ENCODE measurements at regions not wholly inside any gene's neighbourhood (a gene's known extent, or its start where the extent isn't known, plus 50 kb on each side); places are given as distances from the start of the nearest gene placed in this dataset.
A peak's percentile ranks its signal among the peaks of the same experiment; 100 is the strongest.

DNA sequence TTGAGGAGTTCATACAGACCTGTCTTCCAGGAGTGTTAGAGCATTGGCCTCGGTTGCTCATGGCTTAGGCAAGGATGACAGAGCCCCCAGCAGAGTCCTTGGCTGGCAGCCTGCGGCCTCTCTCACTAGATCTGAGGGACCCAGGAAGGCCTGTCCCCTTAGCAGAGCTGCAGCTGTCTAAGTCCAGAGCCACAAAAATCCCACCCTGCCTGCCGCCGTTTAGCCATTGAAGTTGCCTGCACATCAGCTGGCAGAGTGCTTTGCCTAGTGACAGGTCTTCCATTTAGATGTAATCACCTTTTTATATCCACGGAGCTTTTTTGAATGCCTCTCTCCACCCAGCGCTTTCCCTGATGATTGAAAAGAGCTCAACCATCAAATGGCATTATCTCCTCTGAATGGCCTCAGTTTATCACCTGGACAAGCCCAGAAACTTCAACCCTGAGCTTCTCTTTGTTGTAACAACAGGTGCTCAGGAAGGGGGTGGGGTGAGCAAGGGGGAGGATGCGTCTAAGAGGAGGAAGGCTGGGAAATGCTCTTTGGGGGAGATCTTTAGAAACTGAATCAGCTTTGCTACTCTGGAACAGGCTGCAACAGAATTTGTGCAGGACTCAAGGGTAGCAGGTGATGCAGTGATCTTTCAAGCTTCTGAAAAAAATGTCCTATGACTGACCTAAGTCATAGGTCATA lies 71.9 kb downstream of the TNP1 start:
- Histone ChIP-seq H3K27ac (no peak overlapping the region), H3K9me3 (no peaks in the 10 kb centered on the region), H3K4me1 (ENCODE audit: insufficient read depth) (peaks cover 15% of the 10 kb centered on the region), H3K27me3 (no peaks in the 10 kb centered on the region), H3K4me3 (no peak overlapping the region), H3K36me3 (no peaks in the 10 kb centered on the region)
- no peak for TF ChIP-seq POLR2A (IDR thresholded peaks at IDR 0.05)
- TF ChIP-seq EP300 (IDR thresholded peaks at IDR 0.05) = no peak
- TF ChIP-seq, protein P1, sequence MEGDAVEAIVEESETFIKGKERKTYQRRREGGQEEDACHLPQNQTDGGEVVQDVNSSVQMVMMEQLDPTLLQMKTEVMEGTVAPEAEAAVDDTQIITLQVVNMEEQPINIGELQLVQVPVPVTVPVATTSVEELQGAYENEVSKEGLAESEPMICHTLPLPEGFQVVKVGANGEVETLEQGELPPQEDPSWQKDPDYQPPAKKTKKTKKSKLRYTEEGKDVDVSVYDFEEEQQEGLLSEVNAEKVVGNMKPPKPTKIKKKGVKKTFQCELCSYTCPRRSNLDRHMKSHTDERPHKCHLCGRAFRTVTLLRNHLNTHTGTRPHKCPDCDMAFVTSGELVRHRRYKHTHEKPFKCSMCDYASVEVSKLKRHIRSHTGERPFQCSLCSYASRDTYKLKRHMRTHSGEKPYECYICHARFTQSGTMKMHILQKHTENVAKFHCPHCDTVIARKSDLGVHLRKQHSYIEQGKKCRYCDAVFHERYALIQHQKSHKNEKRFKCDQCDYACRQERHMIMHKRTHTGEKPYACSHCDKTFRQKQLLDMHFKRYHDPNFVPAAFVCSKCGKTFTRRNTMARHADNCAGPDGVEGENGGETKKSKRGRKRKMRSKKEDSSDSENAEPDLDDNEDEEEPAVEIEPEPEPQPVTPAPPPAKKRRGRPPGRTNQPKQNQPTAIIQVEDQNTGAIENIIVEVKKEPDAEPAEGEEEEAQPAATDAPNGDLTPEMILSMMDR (IDR thresholded peaks at IDR 0.05) = no peak
- WGBS, 3 donors = 88 to 92% (median 90%) methylated on average over 7 of the region's 7 CpGs
- intact Hi-C loops (cut with DNase I) = loop anchor here in 1 of 4 donors (10.0 kb wide), 1 partner anchor 53 kb away; no protein-coding TSS in a partner anchor
- DNase-seq = no peak

DNA sequence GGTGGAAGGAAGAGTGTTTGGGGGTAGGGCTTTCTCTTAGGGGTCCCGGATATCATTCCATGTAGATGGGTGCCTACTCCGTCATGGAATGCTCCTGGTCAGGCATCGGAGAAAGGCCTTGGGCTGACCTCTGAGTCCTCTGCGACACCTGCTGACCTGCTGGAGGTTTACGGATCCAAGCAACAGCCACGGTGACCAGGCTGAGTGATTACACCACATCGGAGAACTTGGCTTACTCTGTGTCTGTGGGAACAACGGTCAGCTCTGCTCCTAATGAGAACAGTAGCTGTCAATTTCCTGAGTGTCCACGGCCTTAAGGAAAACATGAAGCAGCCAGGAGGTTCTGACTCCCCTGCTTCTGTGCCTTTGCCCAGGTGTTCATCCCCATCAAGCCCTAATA lies 73.2 kb downstream of the TNP1 start:
- no peak for DNase-seq
- Histone ChIP-seq H3K4me1 (ENCODE audit: insufficient read depth) (peaks cover 13% of the 10 kb centered on the region), H3K4me3 (no peak overlapping the region), H3K27me3 (no peaks in the 10 kb centered on the region), H3K36me3 (no peaks in the 10 kb centered on the region), H3K9me3 (no peaks in the 10 kb centered on the region), H3K27ac (no peak overlapping the region)
- whole genome bisulfite sequencing, 3 donors = 93 to 95% (median 95%) methylated on average over 9 of the region's 9 CpGs
- intact Hi-C loops (cut with DNase I) = loop anchor here in 1 of 4 donors (10.0 kb wide), 1 partner anchor 52 kb away; no protein-coding TSS in a partner anchor
- TF ChIP-seq, protein P1 (IDR thresholded peaks at IDR 0.05) = no peak
- no peak for TF ChIP-seq POLR2A (IDR thresholded peaks at IDR 0.05)
- no peak for TF ChIP-seq EP300 (IDR thresholded peaks at IDR 0.05)

DNA sequence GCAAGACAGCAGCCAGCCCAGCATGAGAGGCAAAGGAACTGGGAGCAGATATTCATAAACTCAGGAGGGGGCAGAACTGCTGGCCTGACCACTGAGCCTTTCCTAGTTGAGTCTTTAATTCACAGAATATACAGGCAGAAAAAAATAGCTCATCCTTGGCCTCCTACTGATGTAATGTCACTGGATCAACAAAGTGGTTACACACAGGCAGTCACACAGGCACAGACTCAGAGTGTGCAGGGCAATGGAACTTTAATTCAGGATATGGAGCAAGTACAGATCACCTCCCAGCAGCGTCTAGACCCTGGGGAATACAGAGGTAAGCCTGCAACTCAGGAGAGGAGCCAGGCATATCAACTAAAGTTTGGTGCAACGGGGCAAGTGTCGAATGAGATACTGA lies 75.4 kb downstream of the TNP1 start:
- no peak overlapping the region for H3K4me3 ChIP-seq
- H3K27ac ChIP-seq = no peak overlapping the region
- intact Hi-C loops (cut with DNase I) = loop anchor here in 1 of 4 donors (10.0 kb wide), 1 partner anchor 50 kb away; no protein-coding TSS in a partner anchor
- H3K4me1 ChIP-seq (ENCODE audit: insufficient read depth) = peaks cover 14% of the 10 kb centered on the region
- H3K27me3 ChIP-seq = no peaks in the 10 kb centered on the region
- 93 to 98% (median 97%) methylated on average over 3 of the region's 3 CpGs for WGBS, 3 donors
- DNase-seq = no peak
- no peaks in the 10 kb centered on the region for H3K36me3 ChIP-seq
- H3K9me3 ChIP-seq = no peaks in the 10 kb centered on the region
- TF ChIP-seq, protein P1 (IDR thresholded peaks at IDR 0.05) = no peak
- TF ChIP-seq EP300 (IDR thresholded peaks at IDR 0.05) (no peak), POLR2A (IDR thresholded peaks at IDR 0.05) (no peak)

DNA sequence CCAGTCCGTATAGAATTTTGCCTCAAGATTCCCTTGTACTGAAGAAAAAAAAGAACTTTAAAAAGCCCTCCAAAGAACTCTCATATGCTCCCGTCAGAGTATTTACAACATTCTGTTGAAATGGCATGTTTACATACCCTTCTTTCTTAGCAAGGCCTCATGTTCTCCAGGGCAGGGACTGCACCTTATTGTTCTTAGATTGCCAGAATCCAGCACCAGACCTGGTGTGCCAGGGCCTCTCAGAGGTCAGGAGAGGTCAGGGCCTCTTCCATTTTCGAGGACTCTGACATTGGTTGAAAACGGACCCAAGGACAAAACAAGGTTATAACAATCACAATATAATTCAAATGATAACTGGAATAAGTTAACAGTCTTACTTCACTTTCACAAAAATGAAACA lies 78.2 kb downstream of the TNP1 start:
- no peaks in the 10 kb centered on the region for H3K9me3 ChIP-seq
- TF ChIP-seq POLR2A (IDR thresholded peaks at IDR 0.05) (no peak), EP300 (IDR thresholded peaks at IDR 0.05) (no peak)
- TF ChIP-seq, protein P1 (IDR thresholded peaks at IDR 0.05) = no peak
- H3K36me3 ChIP-seq = no peaks in the 10 kb centered on the region
- H3K4me3 ChIP-seq = no peak overlapping the region
- intact Hi-C loops (cut with DNase I) = loop anchor here in 1 of 4 donors (10.0 kb wide), 1 partner anchor 47 kb away; no protein-coding TSS in a partner anchor
- DNase-seq = peak in 4 of 5 donors; percentile 47 to 72 (median 60)
- H3K27me3 ChIP-seq = no peaks in the 10 kb centered on the region
- H3K27ac ChIP-seq = peak overlapping the region in 1 of 2 donors; percentile 74
- 19 to 39% (median 31%) methylated on average over 4 of the region's 4 CpGs for WGBS, 3 donors
- peaks cover 9% of the 10 kb centered on the region for H3K4me1 ChIP-seq (ENCODE audit: insufficient read depth)
